COLO668 (cell line): ENCODE measurements at regions not wholly inside any gene's neighbourhood (a gene's known extent, or its start where the extent isn't known, plus 50 kb on each side); places are given as distances from the start of the nearest gene placed in this dataset.
"Not testable (repeated sequence)": the region's sequence is repeated elsewhere in the genome, so short reads cannot be mapped to it uniquely, and the experiment has no call there.

Source experiments
- DNase-seq: peaks from one replicate; lab custom pipeline; 2025; ENCODE audit not compliant: unreplicated experiment; lab: John Stamatoyannopoulos, UW

DNA sequence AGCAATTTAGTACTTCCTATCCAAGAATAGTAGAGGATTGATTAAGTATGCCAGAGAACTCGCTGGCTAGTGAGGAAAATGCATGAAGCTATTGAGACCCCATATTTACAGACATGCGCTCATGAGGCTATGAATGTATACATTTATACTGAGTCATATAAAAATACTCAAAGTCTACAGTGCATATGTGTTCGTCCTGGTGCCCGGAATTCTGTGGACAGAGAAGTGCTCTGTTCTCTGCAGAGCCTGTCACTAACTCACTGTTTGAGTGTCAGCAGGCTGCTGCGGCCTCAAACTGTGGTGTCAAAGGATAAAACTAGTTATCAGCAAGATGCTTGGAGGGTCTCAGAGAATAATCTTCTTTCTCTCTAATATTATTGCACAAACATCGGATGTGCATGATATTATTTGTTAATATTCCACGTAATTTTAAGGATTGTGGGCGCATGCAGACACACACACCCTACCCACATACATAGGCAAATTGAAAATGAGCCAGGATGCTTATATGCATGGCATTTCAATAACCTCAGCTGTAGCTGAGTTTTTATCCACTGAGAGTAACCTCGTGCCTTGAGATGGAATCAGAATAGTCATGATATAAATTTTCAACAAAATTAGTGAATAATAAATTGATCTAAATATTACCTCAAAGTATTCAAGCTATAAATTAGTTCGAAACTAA lies 50.0 kb upstream of the TSC22D2 start:
- DNase-seq, result no peak

- no peak for DNase-seq
These were observed 51.0 kb upstream of the TSC22D2 start for GRCh38 chr3:150357140-150357539.

DNA sequence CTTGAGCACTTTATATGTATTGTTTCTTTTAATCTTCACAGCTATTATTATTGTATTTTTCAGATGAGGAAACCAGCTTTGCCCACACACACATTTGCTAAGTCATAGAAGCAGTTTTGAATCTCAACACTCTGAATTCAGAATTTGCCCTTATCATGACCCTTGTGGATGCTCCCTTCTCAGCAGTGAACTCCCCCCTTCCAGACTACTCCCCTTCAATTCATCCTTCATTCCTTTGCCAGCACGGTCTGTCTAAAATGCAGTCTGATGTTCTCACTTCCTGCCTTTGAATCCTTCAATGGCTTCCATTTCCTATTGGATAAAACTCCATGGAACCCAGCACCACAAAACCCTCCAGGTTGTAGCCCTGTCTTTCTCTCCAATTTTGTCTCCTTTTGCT lies 52.5 kb upstream of the TSC22D2 start:
- no peak for DNase-seq

GRCh38 chr3:150352931-150353330 lies 55.2 kb upstream of the TSC22D2 start:
- no peak for DNase-seq

- no peak for DNase-seq
These were observed 56.7 kb upstream of the TSC22D2 start for GRCh38 chr3:150351398-150351797.

GRCh38 chr3:150349314-150350097 lies 58.6 kb upstream of the TSC22D2 start:
- DNase-seq, result no peak

GRCh38 chr3:150348500-150348899 lies 59.6 kb upstream of the TSC22D2 start:
- no peak for DNase-seq

GRCh38 chr3:150346981-150347863 lies 60.9 kb upstream of the TSC22D2 start:
- DNase-seq, result no peak

DNA sequence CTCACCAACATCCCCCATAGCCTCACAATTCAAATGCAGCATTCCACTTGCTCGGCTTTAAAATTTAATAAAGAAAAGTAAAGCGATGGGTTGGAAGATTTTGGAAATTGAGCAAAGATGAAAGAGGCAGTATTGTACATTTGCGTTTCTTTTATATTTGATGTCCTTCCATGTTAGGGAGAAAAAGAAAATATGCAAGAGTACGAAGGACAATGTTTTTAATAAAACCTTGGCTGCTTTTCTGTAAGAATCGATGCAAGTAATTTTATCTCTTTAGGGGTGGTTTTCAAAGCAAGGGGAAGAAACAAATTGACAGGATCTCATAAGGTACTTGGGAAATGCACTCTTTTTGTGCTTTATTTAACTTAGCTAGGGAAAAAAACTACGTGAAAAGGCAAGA lies 61.8 kb upstream of the TSC22D2 start:
- no peak for DNase-seq

DNA sequence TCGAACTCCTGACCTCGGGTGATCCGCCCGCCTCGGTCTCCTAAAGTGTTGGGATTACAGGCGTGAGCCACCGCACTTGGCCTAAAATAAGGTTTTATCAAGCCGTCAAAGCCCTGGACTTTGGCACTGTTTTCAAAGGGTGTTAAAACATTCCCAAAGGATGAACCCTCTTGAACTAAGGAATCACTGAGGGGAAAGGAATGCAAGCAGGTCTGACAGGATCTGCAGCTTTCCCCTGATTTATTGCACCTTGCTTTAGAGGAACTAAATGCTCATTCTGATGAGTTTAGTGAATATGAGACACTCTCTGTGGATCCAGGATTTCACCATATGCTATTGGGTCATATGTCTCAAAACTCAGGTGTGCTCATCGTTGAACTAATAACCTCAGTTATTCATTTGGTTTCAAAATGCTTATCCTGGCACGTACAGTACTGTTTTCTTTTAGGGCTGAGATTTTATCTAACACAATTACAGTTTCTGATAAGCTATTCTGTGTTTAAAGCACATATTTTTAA lies 63.0 kb upstream of the TSC22D2 start:
- no peak for DNase-seq

GRCh38 chr3:150344079-150344759 lies 63.9 kb upstream of the TSC22D2 start:
- no peak for DNase-seq

GRCh38 chr3:150342896-150343467 lies 65.1 kb upstream of the TSC22D2 start:
- no peak for DNase-seq

- no peak for DNase-seq
These were observed 66.2 kb upstream of the TSC22D2 start for GRCh38 chr3:150341891-150342290.

DNA sequence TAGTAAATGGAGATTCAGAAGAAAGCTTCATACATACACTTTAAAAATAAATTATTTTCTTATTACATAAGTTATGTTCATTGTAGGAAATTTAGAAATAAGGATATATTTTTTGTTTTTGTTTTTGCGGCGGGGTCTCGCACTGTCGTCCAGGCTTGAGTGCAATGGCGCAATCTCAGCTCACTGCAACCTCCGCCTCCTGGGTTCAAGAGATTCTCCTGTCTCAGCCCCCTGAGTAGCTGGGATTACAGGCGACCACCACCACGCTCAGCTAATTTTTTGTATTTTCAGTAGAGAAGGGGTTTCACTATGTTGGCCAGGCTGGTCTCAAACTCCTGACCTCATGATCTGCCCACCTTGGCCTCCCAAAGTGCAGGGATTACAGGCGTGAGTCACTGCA lies 71.7 kb upstream of the TSC22D2 start:
- not testable (repeated sequence) for DNase-seq

GRCh38 chr3:150335631-150336030 lies 72.5 kb upstream of the TSC22D2 start:
- DNase-seq, result no peak

DNA sequence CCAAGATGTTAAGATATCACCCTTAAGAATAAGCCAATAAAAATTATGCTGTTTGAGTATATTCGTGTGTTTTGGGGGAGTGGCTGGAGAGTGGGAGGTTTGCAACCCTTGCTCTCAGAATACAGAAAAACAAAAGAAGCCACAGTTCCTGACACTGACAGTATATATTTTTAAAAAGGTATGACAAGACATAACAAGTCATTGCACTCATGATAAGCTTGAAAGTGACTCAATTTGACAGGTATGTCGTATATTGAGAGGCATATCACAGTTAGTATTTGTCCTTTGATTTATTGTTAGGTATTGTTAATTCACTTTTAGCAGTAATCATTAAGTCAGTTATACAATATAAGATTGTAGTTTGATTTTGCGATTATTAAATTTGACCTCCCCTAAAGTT lies 73.1 kb upstream of the TSC22D2 start:
- no peak for DNase-seq

GRCh38 chr3:150333477-150333876 lies 74.6 kb upstream of the TSC22D2 start:
- DNase-seq, result no peak

DNA sequence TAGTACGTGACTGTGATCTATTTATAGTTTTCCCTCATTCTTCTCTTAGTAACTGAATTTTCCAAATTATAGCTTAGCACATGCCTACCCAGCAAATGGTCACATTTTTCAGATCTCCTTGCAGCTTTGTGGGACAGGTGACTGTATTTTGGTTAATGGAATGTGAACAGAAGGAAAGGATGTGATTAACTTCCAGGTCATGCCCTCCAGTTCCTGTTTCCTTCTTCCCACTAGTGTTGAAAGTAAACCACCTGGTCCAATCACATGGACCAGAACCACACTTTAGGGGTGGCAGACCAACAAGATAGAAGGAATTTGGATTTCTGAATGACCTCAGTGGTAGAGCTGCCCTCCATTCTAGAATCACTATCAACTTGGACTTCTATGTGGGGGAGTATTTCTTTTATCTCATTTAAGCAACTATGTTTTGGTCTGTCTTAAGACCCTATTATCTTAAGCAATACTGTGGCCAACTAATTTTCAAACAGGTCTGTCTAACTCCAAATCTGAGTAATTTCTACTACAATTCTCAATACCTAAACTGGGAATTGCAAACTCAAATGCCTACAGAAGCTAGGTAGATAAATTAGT lies 76.0 kb upstream of the TSC22D2 start:
- no peak for DNase-seq

GRCh38 chr3:150330872-150331271 lies 77.2 kb upstream of the TSC22D2 start:
- no peak for DNase-seq

DNA sequence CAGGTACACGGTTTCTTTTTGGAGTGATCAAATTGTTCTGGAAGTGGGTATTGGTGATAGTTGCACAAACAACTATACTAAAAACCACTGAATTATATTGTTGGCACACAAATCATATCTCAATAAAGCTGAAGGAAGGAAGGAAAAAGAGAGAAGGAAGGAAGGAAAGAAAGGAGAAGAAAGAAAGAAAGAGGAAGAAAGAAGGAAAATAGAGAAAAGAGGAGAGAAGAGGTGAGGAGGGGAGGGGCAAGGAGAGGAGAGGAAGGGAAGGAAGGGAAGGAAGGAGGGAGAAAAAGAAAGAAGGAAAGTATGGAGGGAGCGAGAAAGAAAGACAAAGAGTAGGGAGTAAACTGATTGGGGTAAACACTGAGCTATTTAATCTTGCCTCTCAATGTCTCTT lies 77.9 kb upstream of the TSC22D2 start:
- DNase-seq, result no peak
